ENCODE measurements at regions not wholly inside any gene's neighbourhood (a gene's known extent, or its start where the extent isn't known, plus 50 kb on each side); places are given as distances from the start of the nearest gene placed in this dataset.
A peak's percentile ranks its signal among the peaks of the same experiment; 100 is the strongest.
"Not testable (repeated sequence)": the region's sequence is repeated elsewhere in the genome, so short reads cannot be mapped to it uniquely, and the experiment has no call there.

GRCh38 chrX:89539150-89539549 is 382.6 kb upstream of the TGIF2LX start:
- DNase-seq = not testable (repeated sequence)

- DNase-seq = not testable (repeated sequence)
Measured at GRCh38 chrX:89557146-89557545, 364.6 kb upstream of the TGIF2LX start.

- DNase-seq = not testable (repeated sequence)
Measured at GRCh38 chrX:89562079-89562478, 359.6 kb upstream of the TGIF2LX start.

- not testable (repeated sequence) for DNase-seq
Measured at GRCh38 chrX:89563107-89563506, 358.6 kb upstream of the TGIF2LX start.

GRCh38 chrX:89567787-89568186 is 353.9 kb upstream of the TGIF2LX start:
- DNase-seq = not testable (repeated sequence)

- not testable (repeated sequence) for DNase-seq
Measured at GRCh38 chrX:89581868-89582267, 339.8 kb upstream of the TGIF2LX start.

GRCh38 chrX:89631858-89632257 is 289.9 kb upstream of the TGIF2LX start:
- not testable (repeated sequence) for DNase-seq

- DNase-seq = not testable (repeated sequence)
Measured at GRCh38 chrX:89635887-89636286, 285.8 kb upstream of the TGIF2LX start.

- not testable (repeated sequence) for DNase-seq
Measured at GRCh38 chrX:89658662-89659061, 263.0 kb upstream of the TGIF2LX start.

- not testable (repeated sequence) for DNase-seq
Measured at GRCh38 chrX:89706481-89706880, 215.2 kb upstream of the TGIF2LX start.

- not testable (repeated sequence) for DNase-seq
Measured at GRCh38 chrX:89707363-89707927, 214.3 kb upstream of the TGIF2LX start.

GRCh38 chrX:89734367-89734766 is 187.3 kb upstream of the TGIF2LX start:
- not testable (repeated sequence) for DNase-seq

- DNase-seq = not testable (repeated sequence)
Measured at GRCh38 chrX:89756466-89756865, 165.2 kb upstream of the TGIF2LX start.

- DNase-seq = not testable (repeated sequence)
Measured at GRCh38 chrX:89757767-89758166, 163.9 kb upstream of the TGIF2LX start.

GRCh38 chrX:89759076-89759685 is 162.5 kb upstream of the TGIF2LX start:
- DNase-seq = not testable (repeated sequence)

- DNase-seq = not testable (repeated sequence)
Measured at GRCh38 chrX:89771639-89772038, 150.1 kb upstream of the TGIF2LX start.

GRCh38 chrX:89811440-89811839 is 110.3 kb upstream of the TGIF2LX start:
- not testable (repeated sequence) for DNase-seq

GRCh38 chrX:89839723-89840122 is 82.0 kb upstream of the TGIF2LX start:
- not testable (repeated sequence) for DNase-seq

GRCh38 chrX:89871662-89872061 is 50.0 kb upstream of the TGIF2LX start:
- DNase-seq = peak; percentile 0

All from KG1 (cell line).